ENCODE measurements at regions not wholly inside any gene's neighbourhood (a gene's known extent, or its start where the extent isn't known, plus 50 kb on each side); places are given as distances from the start of the nearest gene placed in this dataset.

- Histone ChIP-seq H3K27me3 (no peaks in the 10 kb centered on the region), H3K4me3 (no peak overlapping the region), H3K9me3 (no peaks in the 10 kb centered on the region), H3K27ac (no peak overlapping the region), H3K4me1 (no peaks in the 10 kb centered on the region), H3K36me3 (no peaks in the 10 kb centered on the region)
- no peak for FAIRE-seq
- no peak for DNase-seq
- intact Hi-C loops (cut with DNase I): no loop called here
- peak in 2 of 4 donors; percentile 20 to 53 for ATAC-seq
- 13 to 29% methylated on average over 2 of the region's 2 CpGs for WGBS, 2 donors
- TF ChIP-seq CTCF (IDR thresholded peaks at IDR 0.05): no peak
Measured at GRCh38 chr4:58163156-58163555, 1053.0 kb upstream of the IGFBP7 start.

GRCh38 chr4:58149404-58150085 is 1039.4 kb upstream of the IGFBP7 start:
- H3K9me3 ChIP-seq: no peaks in the 10 kb centered on the region
- ATAC-seq (no peak), FAIRE-seq (no peak), DNase-seq (peak in 1 of 6 donors; percentile 23)
- H3K36me3 ChIP-seq: no peaks in the 10 kb centered on the region
- H3K27ac ChIP-seq: no peak overlapping the region
- intact Hi-C loops (cut with DNase I): no loop called here
- no peak overlapping the region for H3K4me3 ChIP-seq
- no peaks in the 10 kb centered on the region for H3K4me1 ChIP-seq
- whole genome bisulfite sequencing, 2 donors: 68 to 71% methylated on average over 17 of the region's 17 CpGs
- no peak for TF ChIP-seq CTCF (IDR thresholded peaks at IDR 0.05)
- H3K27me3 ChIP-seq: peaks cover 0 to 4% (median 0%) of the 10 kb centered on the region in 4 donors

- Histone ChIP-seq H3K4me3 (no peak overlapping the region), H3K9me3 (no peaks in the 10 kb centered on the region), H3K27ac (no peak overlapping the region), H3K27me3 (peaks cover 0 to 4% (median 0%) of the 10 kb centered on the region in 4 donors), H3K36me3 (no peaks in the 10 kb centered on the region), H3K4me1 (no peaks in the 10 kb centered on the region)
- no peak for FAIRE-seq
- DNase-seq: no peak
- intact Hi-C loops (cut with DNase I): no loop called here
- no peak for TF ChIP-seq CTCF (IDR thresholded peaks at IDR 0.05)
- WGBS, 2 donors: 38 to 71% methylated on average over 1 of the region's 1 CpG
- ATAC-seq: no peak
Measured at GRCh38 chr4:58144721-58145120, 1034.5 kb upstream of the IGFBP7 start.

- Histone ChIP-seq H3K9me3 (no peaks in the 10 kb centered on the region), H3K4me1 (no peaks in the 10 kb centered on the region), H3K27me3 (no peaks in the 10 kb centered on the region), H3K27ac (no peak overlapping the region), H3K4me3 (no peak overlapping the region), H3K36me3 (no peaks in the 10 kb centered on the region)
- no peak for TF ChIP-seq CTCF (IDR thresholded peaks at IDR 0.05)
- ATAC-seq: no peak
- no peak for FAIRE-seq
- intact Hi-C loops (cut with DNase I): no loop called here
- no peak for DNase-seq
- 51 to 55% methylated on average over 3 of the region's 3 CpGs for WGBS, 2 donors
Measured at GRCh38 chr4:58138786-58139668, 1028.8 kb upstream of the IGFBP7 start.

GRCh38 chr4:58136604-58137003 is 1026.4 kb upstream of the IGFBP7 start:
- no peak for TF ChIP-seq CTCF (IDR thresholded peaks at IDR 0.05)
- Histone ChIP-seq H3K4me1 (no peaks in the 10 kb centered on the region), H3K27me3 (no peaks in the 10 kb centered on the region), H3K9me3 (no peaks in the 10 kb centered on the region), H3K27ac (no peak overlapping the region), H3K36me3 (no peaks in the 10 kb centered on the region), H3K4me3 (no peak overlapping the region)
- no peak for DNase-seq
- 56 to 75% methylated on average over 5 of the region's 5 CpGs for WGBS, 2 donors
- no peak for FAIRE-seq
- no peak for ATAC-seq
- intact Hi-C loops (cut with DNase I): no loop called here

Data from pancreas (tissue), 10 donors.